ENCODE measurements at regions not wholly inside any gene's neighbourhood (a gene's known extent, or its start where the extent isn't known, plus 50 kb on each side); places are given as distances from the start of the nearest gene placed in this dataset.
A peak's percentile ranks its signal among the peaks of the same experiment; 100 is the strongest.

DNA sequence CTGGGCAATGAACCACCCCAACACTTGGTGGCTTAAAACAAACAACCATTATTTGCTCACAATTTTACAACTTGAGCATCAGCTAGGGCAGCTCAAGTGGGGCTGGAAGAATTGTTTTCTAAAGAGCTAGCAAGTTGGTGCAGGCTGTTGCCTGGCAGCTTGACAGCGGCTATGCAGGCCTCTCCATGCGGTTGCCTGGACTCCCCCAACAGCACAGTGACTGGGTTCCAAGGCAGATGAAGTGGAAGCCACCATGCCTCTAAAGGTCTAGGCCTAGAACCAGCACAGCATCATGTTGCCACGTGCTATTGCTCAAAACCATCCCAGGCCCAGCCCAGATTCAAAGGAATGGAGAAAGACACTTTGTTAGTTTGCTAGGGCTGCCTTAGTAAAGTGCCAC is 114.8 kb downstream of the BCOR start:
- no peak for DNase-seq (ENCODE audit: low spot score)

DNA sequence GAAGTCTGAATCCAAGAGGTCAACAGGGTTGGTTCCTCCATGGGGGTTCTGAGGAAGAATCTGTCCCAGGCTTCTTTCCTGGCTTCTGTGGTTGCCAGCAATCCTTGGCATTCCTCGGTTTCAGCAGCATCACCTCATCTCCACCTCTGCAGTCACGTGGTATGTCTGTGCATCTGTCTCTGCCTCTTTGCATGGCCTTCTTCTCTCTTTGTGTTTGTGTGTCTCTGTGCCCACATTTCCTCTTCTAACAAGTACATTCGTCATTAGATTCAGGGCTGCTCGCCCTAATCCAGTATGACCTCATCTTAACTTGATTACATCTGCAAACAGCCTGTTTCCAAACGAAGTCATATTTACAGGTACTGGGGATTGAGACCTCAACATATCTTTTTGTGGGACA is 114.0 kb downstream of the BCOR start:
- peak; percentile 70 for DNase-seq (ENCODE audit: low spot score)

DNA sequence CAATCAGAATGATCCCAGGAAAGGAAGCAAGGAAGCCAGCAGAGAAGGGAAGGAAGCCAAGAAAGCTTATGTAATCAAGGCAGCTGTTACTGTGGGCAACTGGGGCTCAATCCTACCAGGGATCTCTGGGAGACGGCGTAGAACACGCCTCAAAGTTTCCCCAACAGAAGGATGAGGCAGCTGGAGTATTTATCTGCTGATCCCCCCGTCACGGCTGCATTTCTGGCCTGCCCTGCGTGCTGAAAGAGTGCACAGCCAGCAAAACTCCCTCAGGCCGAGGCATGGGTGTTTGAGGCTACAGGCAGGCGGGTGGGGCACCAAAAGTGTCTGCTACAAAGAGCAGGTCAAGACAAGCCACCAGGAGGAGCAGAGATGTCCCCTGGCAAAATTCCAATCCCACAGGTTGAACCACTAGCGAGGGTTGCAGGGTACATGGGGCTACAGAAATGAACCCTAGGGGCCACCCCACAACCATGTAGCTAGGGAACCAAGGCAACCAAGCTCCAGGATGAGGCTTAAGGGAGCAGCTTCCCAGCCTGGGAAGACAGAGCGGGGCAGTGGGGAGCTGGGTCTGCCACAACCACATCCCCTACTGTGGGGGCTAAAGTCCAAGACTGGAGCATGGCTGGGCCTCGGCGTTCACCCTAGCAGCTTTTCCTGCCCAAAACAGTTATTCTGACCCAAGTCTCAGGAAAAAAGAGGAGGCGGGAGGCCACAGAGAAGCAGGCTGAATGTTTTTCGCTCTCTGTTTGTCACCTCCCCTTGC is 113.4 kb downstream of the BCOR start:
- peak; percentile 45 for DNase-seq (ENCODE audit: low spot score)

DNA sequence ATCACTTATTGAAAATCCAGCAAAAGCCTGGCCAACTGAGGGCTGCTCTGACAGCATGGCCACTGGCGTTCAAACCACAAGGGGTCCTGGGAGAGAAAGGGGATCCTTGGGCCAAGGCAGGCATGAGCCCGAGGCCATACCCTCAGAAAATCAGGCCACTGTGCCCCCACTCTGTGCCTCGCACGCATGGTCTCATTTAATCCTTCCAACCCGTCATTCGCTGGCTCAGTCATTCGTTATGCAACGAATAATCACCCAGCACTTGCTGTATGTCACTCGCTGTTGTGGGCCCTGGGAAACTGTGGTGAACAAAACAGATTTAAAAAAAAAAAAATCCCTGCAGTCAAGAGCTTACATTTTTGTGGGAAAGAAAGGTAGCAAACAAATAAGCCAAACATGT is 112.7 kb downstream of the BCOR start:
- no peak for DNase-seq (ENCODE audit: low spot score)

DNA sequence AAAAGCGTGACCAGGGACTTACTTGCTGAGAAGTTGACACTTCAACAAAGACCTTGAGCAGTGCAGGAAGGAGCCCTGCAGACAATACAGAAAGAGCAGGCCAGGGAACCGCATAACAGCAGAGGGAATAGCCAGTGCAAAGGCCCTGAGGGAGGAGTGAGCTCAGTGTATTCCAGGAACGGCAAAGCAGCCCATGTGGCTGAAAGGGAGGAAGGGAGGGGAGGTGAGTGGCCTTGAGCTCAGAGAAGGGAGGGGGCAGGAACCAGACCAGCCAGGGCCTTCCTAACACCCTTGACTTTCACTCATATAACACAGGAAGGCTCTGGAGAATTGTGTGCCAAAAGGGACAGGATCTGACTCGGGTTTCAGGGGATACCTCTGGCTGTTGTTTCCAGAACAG is 112.2 kb downstream of the BCOR start:
- DNase-seq (ENCODE audit: low spot score), result no peak

DNA sequence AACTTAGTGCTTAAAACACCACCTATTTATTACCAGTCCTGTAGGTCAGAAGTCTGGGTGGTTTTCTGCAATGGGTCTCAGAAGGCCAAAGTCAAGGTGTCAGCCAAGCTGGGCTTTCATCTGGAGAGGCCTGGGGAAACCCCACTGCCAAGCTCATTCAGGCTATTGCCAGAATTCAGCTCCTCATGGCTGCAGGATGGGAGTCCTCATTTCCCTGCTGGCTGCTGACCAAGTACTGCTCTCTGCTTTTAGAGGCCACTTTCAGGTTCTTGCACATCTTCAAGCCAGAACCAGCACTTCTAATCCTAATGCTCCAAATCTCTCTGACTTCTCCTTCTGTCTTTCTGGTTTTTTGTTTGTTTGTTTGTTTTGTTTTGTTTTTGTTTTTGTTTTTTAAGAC is 109.3 kb downstream of the BCOR start:
- DNase-seq (ENCODE audit: low spot score), result no peak

DNA sequence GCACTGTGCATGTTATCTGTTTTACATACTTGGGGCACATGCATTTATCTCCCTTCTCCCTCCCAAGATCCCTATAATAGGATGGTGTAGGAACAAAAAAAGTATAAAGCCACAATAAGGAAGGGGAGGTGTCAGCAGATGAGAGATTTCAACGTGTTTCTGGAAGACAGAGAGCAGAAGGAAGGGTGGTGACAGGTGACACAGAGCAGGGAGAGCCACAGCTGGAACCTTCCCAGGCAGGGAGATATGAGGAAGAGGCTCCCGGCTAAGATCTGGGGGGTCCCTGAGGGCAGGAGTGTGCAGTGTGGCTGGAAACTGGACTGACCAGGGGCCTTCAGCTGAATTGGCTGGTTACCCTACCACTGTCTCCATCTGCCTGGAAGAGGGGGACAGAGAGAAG is 107.4 kb downstream of the BCOR start:
- no peak for DNase-seq (ENCODE audit: low spot score)

DNA sequence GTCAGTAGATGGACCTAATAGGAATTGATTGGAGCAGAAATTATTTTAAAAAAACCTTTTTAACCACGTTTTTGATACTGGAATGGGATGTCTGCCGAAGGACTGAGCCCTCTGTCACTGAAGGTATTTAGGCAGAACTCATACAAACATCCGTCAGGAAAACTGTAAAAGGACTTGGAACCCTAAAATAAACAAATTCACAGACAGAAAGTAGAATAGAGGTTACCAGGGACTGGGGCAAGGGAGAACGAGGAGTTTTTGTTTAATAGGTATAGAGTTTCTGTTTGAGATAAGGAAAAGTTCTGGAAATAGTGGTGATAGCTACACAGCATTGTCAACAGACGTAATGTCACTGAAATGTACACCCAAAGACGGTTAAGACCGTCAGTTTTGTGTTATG is 105.5 kb downstream of the BCOR start:
- no peak for DNase-seq (ENCODE audit: low spot score)

DNA sequence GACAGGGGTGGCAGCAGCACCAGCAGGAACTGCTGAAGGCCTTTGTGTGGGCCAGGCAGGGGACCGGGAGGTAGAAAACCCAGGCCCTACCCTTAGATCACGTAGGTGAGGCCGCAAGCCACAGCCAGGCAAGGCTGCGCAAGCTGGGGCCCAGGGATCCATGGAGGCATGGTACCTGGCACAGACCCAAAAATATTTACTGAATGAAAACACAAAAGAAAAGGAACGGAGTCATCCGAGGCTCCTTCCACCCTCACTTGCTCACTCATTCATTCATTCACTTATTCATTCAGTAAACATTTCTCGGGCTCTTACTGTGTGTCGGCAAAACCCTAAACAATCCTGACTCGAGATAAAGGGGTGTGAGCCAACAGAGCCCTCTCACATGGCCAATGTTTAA is 102.3 kb downstream of the BCOR start:
- no peak for DNase-seq (ENCODE audit: low spot score)

DNA sequence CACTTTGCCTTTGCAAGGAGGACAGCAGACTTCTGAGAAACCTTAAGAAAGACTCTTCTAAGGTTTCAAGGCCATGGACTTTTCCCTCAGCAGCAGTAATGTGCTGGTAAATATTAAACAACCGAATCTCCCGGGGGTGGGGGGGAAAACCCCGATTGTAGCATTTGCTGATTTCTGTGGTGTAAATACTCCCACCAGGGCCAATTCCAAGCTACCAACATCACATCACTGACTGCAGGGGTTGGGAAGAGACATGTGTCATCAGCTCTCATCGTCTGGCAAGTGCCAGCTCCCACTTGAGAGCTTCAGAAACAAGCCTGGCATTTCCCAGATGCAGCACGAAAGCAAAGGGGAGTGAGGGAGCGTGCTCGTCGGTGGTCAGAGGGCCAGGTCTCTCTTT is 101.2 kb downstream of the BCOR start:
- no peak for DNase-seq (ENCODE audit: low spot score)

DNA sequence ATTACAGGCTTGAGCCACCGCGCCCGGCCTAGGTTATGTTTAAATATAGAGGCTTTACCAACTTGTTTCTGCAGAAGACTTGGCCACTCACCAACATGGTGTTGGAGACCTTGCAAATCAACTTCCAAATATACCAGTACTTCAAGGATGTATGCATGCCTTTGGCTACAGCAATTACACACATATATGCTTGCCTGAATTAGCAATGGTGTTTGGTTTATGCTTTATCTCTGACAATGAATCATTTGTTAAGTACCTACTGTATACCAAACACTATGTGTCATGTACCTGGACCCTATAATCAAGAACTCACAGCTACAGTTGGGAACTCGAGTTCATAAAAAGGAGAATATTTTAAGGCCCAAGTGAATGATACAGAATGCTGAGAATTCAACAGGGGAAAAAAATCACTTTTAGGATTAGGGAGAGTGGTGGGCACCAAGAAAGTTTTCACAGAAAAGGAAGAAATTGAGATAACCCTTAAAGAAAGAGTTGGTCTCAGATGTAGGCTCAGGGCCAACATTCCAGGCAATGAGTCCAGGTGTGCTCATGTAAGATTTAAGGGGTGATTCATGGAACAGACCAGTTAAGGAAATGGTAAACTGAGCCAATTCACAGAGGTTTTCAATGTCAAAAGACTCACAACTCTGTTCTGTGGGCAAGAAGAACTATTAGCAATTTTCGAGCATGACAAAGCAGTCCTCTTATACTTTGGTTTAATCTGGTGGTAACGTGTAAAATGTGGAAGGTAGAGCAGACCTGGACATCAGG is 98.9 kb downstream of the BCOR start:
- no peak for DNase-seq (ENCODE audit: low spot score)
